ENCODE measurements at regions not wholly inside any gene's neighbourhood (a gene's known extent, or its start where the extent isn't known, plus 50 kb on each side); places are given as distances from the start of the nearest gene placed in this dataset.

- no peak for DNase-seq (ENCODE audit: low spot score)
These were observed 527.0 kb downstream of the TBC1D22A start for GRCh38 chr22:47289336-47289985.

GRCh38 chr22:47288680-47289079 lies 526.2 kb downstream of the TBC1D22A start:
- DNase-seq (ENCODE audit: low spot score), result no peak

More at GRCh38 chr22:47289336-47289985, 527.0 kb downstream of the TBC1D22A start:
- no peak for TF ChIP-seq CTCF (IDR thresholded peaks at IDR 0.05; ENCODE audit: extremely low read depth, missing control alignments)

GRCh38 chr22:47287516-47287915 lies 525.1 kb downstream of the TBC1D22A start:
- TF ChIP-seq CTCF (IDR thresholded peaks at IDR 0.05; ENCODE audit: extremely low read depth, missing control alignments), result no peak
- no peak for DNase-seq (ENCODE audit: low spot score)

More at GRCh38 chr22:47288680-47289079, 526.2 kb downstream of the TBC1D22A start:
- TF ChIP-seq CTCF (IDR thresholded peaks at IDR 0.05; ENCODE audit: extremely low read depth, missing control alignments), result no peak

- DNase-seq (ENCODE audit: low spot score), result no peak
- TF ChIP-seq CTCF (IDR thresholded peaks at IDR 0.05; ENCODE audit: extremely low read depth, missing control alignments), result no peak
These were observed 524.1 kb downstream of the TBC1D22A start for GRCh38 chr22:47286590-47286989.

GRCh38 chr22:47285981-47286380 lies 523.5 kb downstream of the TBC1D22A start:
- TF ChIP-seq CTCF (IDR thresholded peaks at IDR 0.05; ENCODE audit: extremely low read depth, missing control alignments), result no peak
- DNase-seq (ENCODE audit: low spot score), result no peak

- no peak for TF ChIP-seq CTCF (IDR thresholded peaks at IDR 0.05; ENCODE audit: extremely low read depth, missing control alignments)
- no peak for DNase-seq (ENCODE audit: low spot score)
These were observed 522.4 kb downstream of the TBC1D22A start for GRCh38 chr22:47284822-47285221.

GRCh38 chr22:47284360-47284759 lies 521.9 kb downstream of the TBC1D22A start:
- DNase-seq (ENCODE audit: low spot score), result no peak
- TF ChIP-seq CTCF (IDR thresholded peaks at IDR 0.05; ENCODE audit: extremely low read depth, missing control alignments), result no peak

Measured in GM20000 (cell line).